ENCODE measurements at regions not wholly inside any gene's neighbourhood (a gene's known extent, or its start where the extent isn't known, plus 50 kb on each side); places are given as distances from the start of the nearest gene placed in this dataset.

DNA sequence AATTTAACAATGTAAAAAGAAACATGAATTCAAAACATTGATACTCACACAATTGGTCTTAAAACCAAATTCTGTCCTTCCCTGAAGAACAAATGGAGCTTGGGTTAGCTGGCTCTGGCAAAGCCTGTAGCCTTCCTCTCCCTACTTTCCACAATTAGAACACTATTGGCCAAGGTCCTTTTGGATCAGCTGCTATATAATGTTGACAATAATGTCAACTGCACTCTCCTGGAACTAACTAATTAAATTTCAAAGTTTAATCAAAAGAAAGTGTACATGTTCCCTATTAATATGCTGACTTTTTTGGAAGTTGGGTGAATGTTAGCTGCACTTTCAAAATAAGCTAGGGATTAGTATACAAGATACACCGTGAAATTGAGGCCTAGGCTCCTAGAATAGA, 440.1 kb upstream of the NFE2L3 start:
- H3K4me3 ChIP-seq (ENCODE audit: low read length) = no peak overlapping the region
- TF ChIP-seq, protein P1, sequence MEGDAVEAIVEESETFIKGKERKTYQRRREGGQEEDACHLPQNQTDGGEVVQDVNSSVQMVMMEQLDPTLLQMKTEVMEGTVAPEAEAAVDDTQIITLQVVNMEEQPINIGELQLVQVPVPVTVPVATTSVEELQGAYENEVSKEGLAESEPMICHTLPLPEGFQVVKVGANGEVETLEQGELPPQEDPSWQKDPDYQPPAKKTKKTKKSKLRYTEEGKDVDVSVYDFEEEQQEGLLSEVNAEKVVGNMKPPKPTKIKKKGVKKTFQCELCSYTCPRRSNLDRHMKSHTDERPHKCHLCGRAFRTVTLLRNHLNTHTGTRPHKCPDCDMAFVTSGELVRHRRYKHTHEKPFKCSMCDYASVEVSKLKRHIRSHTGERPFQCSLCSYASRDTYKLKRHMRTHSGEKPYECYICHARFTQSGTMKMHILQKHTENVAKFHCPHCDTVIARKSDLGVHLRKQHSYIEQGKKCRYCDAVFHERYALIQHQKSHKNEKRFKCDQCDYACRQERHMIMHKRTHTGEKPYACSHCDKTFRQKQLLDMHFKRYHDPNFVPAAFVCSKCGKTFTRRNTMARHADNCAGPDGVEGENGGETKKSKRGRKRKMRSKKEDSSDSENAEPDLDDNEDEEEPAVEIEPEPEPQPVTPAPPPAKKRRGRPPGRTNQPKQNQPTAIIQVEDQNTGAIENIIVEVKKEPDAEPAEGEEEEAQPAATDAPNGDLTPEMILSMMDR (IDR thresholded peaks at IDR 0.05; ENCODE audit: insufficient read depth, low read depth, low read length, missing control alignments) = no peak
- no peak for DNase-seq (ENCODE audit: low read depth)

DNA sequence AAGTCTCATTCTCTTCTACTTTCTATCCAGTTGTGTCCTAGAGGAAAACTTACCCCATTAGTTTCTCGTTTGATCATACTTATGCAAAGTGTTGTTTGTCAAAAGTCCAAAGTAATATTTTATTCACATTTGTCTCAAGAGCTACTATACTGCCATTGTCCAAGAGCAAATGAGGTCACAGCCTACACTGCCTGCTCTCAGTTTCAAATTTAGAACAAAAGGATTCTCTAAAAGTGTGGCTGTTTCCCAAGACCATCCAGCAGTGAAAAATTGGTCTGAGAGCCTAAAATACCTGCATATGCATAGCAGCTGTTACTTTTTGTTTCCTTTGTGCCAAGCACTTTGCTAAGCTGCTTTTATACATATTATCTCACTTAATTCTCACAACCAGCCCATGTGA, 439.5 kb upstream of the NFE2L3 start:
- TF ChIP-seq, protein P1 (IDR thresholded peaks at IDR 0.05; ENCODE audit: insufficient read depth, low read depth, low read length, missing control alignments) = no peak
- no peak for DNase-seq (ENCODE audit: low read depth)
- H3K4me3 ChIP-seq (ENCODE audit: low read length) = no peak overlapping the region

DNA sequence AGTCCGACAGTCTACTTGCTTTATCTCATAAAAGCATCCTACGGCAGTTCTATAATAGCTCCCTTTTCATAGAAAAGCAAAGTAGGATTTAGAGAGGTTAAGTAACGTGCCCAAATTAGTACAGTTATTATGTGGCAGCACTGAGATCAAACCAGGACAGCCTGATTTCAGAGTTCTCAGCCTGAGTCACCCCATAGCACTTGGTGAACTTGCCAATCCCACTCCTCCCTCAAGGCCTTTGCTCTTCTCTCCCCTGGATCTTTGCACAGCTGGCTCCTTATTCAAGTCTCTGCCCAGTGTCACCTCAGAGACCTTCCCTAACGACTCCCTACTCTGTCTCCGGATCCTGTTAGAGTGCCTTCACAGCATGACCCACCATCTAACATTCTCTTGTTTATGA, 438.0 kb upstream of the NFE2L3 start:
- H3K4me3 ChIP-seq (ENCODE audit: low read length) = no peak overlapping the region
- peak; percentile 2 for DNase-seq (ENCODE audit: low read depth)
- TF ChIP-seq, protein P1 (IDR thresholded peaks at IDR 0.05; ENCODE audit: insufficient read depth, low read depth, low read length, missing control alignments) = no peak

DNA sequence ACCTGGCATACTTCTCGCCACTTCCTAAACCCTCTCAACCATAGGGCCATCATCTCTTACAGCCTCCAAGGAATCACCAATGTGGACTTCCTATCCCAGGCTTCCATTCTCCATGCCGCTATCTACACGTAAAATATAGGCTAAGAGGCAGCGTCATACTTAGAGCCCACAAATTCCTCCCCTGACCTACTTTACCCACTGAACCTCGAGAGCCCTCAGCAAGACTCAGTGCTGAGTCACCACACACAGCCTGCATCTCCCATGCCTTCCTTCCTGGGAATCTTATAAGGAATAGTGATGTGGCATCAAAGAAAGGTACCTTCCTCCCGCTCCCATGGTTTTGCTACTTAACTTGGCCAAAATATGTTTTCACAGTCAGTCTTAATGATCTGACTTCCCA, 435.6 kb upstream of the NFE2L3 start:
- TF ChIP-seq, protein P1 (IDR thresholded peaks at IDR 0.05; ENCODE audit: insufficient read depth, low read depth, low read length, missing control alignments) = no peak
- H3K4me3 ChIP-seq (ENCODE audit: low read length) = no peak overlapping the region
- DNase-seq (ENCODE audit: low read depth) = peak; percentile 4

DNA sequence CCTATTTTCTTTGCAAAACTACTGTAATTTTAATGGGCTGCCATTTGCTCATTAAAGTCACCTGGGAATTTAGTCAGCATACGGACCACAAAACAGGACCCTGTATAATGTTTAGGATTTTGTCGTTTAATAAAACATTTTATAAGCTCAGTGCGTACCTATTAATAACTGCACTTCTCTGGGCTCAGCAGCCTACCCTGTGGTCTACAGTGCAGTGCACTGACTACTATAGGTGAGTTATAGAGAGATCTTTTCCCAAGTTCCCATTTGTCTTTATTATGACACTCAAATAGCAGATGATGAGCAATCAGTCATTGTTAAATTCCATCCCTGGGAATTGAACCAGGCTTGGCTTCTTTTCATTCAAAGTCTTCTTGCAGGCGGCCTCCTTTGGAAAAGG, 433.4 kb upstream of the NFE2L3 start:
- DNase-seq (ENCODE audit: low read depth) = no peak
- TF ChIP-seq, protein P1 (IDR thresholded peaks at IDR 0.05; ENCODE audit: insufficient read depth, low read depth, low read length, missing control alignments) = no peak
- no peak overlapping the region for H3K4me3 ChIP-seq (ENCODE audit: low read length)

DNA sequence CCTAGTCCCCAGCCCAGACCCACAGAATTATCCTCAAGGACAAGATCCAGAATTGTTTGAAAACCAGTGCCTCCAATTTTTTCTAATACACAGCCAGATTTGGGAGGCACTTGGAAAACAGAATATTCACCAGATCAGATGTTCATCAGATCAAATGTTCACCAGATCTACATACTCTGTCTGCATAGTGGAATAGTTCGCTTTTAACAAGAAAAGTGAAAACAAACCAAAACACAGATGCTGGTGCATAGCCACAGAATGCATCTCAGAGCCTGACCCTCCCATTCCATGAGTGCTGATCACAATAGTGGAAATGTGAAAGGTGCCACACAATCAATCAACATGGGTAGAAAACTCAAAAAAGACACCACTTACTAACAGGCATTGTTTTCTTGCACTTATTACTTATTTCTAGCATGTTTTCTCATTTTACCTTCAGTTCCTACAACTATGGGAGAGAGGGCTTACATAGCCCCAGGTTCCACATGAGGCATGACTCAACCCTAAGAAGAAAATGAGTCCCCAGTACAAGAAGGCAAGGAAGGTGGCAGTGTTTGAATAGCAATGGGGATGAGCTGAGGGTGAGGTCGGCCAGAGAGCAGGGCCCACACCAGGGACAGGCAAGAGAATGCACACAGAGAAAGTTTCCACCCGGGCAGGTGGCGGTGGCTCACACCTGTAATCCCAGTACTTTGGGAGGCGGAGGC, 432.7 kb upstream of the NFE2L3 start:
- TF ChIP-seq, protein P1 (IDR thresholded peaks at IDR 0.05; ENCODE audit: insufficient read depth, low read depth, low read length, missing control alignments) = no peak
- no peak overlapping the region for H3K4me3 ChIP-seq (ENCODE audit: low read length)
- no peak for DNase-seq (ENCODE audit: low read depth)

- peak; percentile 39 for DNase-seq (ENCODE audit: low read depth)
- H3K4me3 ChIP-seq (ENCODE audit: low read length) = no peak overlapping the region
- TF ChIP-seq, protein P1 (IDR thresholded peaks at IDR 0.05; ENCODE audit: insufficient read depth, low read depth, low read length, missing control alignments) = peak; percentile 61
These were observed 431.6 kb upstream of the NFE2L3 start for GRCh38 chr7:25720427-25720826.
